ENCODE measurements at regions not wholly inside any gene's neighbourhood (a gene's known extent, or its start where the extent isn't known, plus 50 kb on each side); places are given as distances from the start of the nearest gene placed in this dataset.
"Not testable (repeated sequence)": the region's sequence is repeated elsewhere in the genome, so short reads cannot be mapped to it uniquely, and the experiment has no call there.

DNA sequence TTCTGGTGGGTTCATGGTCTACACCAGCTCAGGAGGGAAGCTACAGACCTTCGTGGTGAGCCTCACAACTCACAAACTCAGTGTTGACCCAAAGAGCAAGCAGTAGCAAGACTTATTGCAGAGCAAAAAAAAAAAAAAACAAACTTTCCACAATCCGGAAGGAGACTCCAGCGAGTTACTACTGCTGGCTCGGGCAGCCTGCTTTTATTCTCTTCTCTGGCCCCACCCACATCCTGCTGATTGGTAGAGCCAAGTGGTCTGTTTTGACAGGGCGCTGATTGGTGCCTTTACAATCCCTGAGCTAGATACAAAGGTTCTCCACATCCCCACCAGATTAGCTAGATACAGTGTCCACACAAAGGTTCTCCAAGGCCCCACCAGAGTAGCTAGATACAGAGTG is 135.6 kb upstream of the TMEM170B start:
- TF ChIP-seq, protein P1, sequence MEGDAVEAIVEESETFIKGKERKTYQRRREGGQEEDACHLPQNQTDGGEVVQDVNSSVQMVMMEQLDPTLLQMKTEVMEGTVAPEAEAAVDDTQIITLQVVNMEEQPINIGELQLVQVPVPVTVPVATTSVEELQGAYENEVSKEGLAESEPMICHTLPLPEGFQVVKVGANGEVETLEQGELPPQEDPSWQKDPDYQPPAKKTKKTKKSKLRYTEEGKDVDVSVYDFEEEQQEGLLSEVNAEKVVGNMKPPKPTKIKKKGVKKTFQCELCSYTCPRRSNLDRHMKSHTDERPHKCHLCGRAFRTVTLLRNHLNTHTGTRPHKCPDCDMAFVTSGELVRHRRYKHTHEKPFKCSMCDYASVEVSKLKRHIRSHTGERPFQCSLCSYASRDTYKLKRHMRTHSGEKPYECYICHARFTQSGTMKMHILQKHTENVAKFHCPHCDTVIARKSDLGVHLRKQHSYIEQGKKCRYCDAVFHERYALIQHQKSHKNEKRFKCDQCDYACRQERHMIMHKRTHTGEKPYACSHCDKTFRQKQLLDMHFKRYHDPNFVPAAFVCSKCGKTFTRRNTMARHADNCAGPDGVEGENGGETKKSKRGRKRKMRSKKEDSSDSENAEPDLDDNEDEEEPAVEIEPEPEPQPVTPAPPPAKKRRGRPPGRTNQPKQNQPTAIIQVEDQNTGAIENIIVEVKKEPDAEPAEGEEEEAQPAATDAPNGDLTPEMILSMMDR (IDR thresholded peaks at IDR 0.05) = not testable (repeated sequence)
- not testable (repeated sequence) for TF ChIP-seq POLR2A, POLR2AphosphoS5, EP300 (IDR thresholded peaks at IDR 0.05)
